ENCODE measurements at regions not wholly inside any gene's neighbourhood (a gene's known extent, or its start where the extent isn't known, plus 50 kb on each side); places are given as distances from the start of the nearest gene placed in this dataset.

GRCh38 chr15:93483923-93484322, 394.9 kb upstream of the RGMA start:
- DNase-seq (ENCODE audit: low read depth): no peak

GRCh38 chr15:93482731-93483130, 393.7 kb upstream of the RGMA start:
- no peak for DNase-seq (ENCODE audit: low read depth)

GRCh38 chr15:93479715-93480114, 390.7 kb upstream of the RGMA start:
- no peak for DNase-seq (ENCODE audit: low read depth)

- DNase-seq (ENCODE audit: low read depth): no peak
Measured at GRCh38 chr15:93478947-93479346, 389.9 kb upstream of the RGMA start.

GRCh38 chr15:93477721-93478120, 388.7 kb upstream of the RGMA start:
- DNase-seq (ENCODE audit: low read depth): no peak

- DNase-seq (ENCODE audit: low read depth): no peak
Measured at GRCh38 chr15:93477188-93477587, 388.2 kb upstream of the RGMA start.

- no peak for DNase-seq (ENCODE audit: low read depth)
Measured at GRCh38 chr15:93476491-93477177, 387.6 kb upstream of the RGMA start.

GRCh38 chr15:93474728-93475127, 385.7 kb upstream of the RGMA start:
- DNase-seq (ENCODE audit: low read depth): no peak

GRCh38 chr15:93469994-93470393, 381.0 kb upstream of the RGMA start:
- DNase-seq (ENCODE audit: low read depth): no peak

GRCh38 chr15:93467337-93467736, 378.3 kb upstream of the RGMA start:
- no peak for DNase-seq (ENCODE audit: low read depth)

GRCh38 chr15:93466380-93466779, 377.4 kb upstream of the RGMA start:
- no peak for DNase-seq (ENCODE audit: low read depth)

- DNase-seq (ENCODE audit: low read depth): no peak
Measured at GRCh38 chr15:93462690-93463089, 373.7 kb upstream of the RGMA start.

- DNase-seq (ENCODE audit: low read depth): no peak
Measured at GRCh38 chr15:93460717-93461116, 371.7 kb upstream of the RGMA start.

- DNase-seq (ENCODE audit: low read depth): no peak
Measured at GRCh38 chr15:93459396-93459795, 370.4 kb upstream of the RGMA start.

- DNase-seq (ENCODE audit: low read depth): no peak
Measured at GRCh38 chr15:93458597-93458996, 369.6 kb upstream of the RGMA start.

GRCh38 chr15:93454788-93455187, 365.8 kb upstream of the RGMA start:
- no peak for DNase-seq (ENCODE audit: low read depth)

- DNase-seq (ENCODE audit: low read depth): no peak
Measured at GRCh38 chr15:93452537-93453211, 363.7 kb upstream of the RGMA start.

GRCh38 chr15:93451822-93452221, 362.8 kb upstream of the RGMA start:
- no peak for DNase-seq (ENCODE audit: low read depth)

- DNase-seq (ENCODE audit: low read depth): no peak
Measured at GRCh38 chr15:93451265-93451664, 362.3 kb upstream of the RGMA start.

- no peak for DNase-seq (ENCODE audit: low read depth)
Measured at GRCh38 chr15:93449798-93450197, 360.8 kb upstream of the RGMA start.

GRCh38 chr15:93438310-93438709, 349.3 kb upstream of the RGMA start:
- no peak for DNase-seq (ENCODE audit: low read depth)

- DNase-seq (ENCODE audit: low read depth): no peak
Measured at GRCh38 chr15:93432474-93432873, 343.5 kb upstream of the RGMA start.

- DNase-seq (ENCODE audit: low read depth): no peak
Measured at GRCh38 chr15:93428807-93429351, 339.9 kb upstream of the RGMA start.

GRCh38 chr15:93428150-93428549, 339.1 kb upstream of the RGMA start:
- no peak for DNase-seq (ENCODE audit: low read depth)
